ENCODE measurements at regions not wholly inside any gene's neighbourhood (a gene's known extent, or its start where the extent isn't known, plus 50 kb on each side); places are given as distances from the start of the nearest gene placed in this dataset.
A peak's percentile ranks its signal among the peaks of the same experiment; 100 is the strongest.

- H4K20me1 ChIP-seq (ENCODE audit: insufficient read depth, low read length): no peaks in the 10 kb centered on the region
- no TSS peak for BruUV-seq (replicated peaks)
- peaks cover 53% of the 10 kb centered on the region for H3K4me1 ChIP-seq (ENCODE audit: insufficient read depth, low read length, poor library complexity, severe bottlenecking)
- H3K4me3 ChIP-seq (ENCODE audit: low read depth, low read length, poor library complexity, severe bottlenecking): peak overlapping the region; percentile 41
- H3K79me2 ChIP-seq (ENCODE audit: insufficient read depth, low read depth, low read length): no peaks in the 10 kb centered on the region
- H3K4me2 ChIP-seq (ENCODE audit: low read length): peak overlapping the region; percentile 62
- ChIA-PET CTCF (ENCODE audit: unreplicated experiment) (interaction anchor here (0.7 to 1.8 kb wide), 5 partner anchors 10 to 358 kb away, joined by 3 to 6 read pairs (median 3); partner anchors contain the start of gene BTG1), POLR2A (interaction anchor here (0.5 to 9.9 kb wide), 23 partner anchors 9 to 674 kb away, joined by 3 to 170 read pairs (median 10); partner anchors contain the start of gene BTG1)
- intact Hi-C loops (cut with micrococcal nuclease; ENCODE audit: unreplicated experiment): loop anchor here (2.0 kb wide), 1 partner anchor 37 kb away; no protein-coding TSS in a partner anchor
- DNase-seq (ENCODE audit: low spot score): no peak
- TF ChIP-seq CTCF (conservative IDR thresholded peaks at IDR 0.05; ENCODE audit: low read length): no peak
- no peak for TF ChIP-seq EZH2phosphoT487 (IDR thresholded peaks at IDR 0.05; ENCODE audit: borderline replicate concordance, low read depth, low read length)
- H3K27ac ChIP-seq (ENCODE audit: low read depth, low read length, poor library complexity, severe bottlenecking): peak overlapping the region; percentile 79
- H3K9me3 ChIP-seq (ENCODE audit: low read length): peaks cover 3% of the 10 kb centered on the region; the same call in 1 of the 2 replicates
- H3K36me3 ChIP-seq (ENCODE audit: insufficient read depth, low read length): no peaks in the 10 kb centered on the region; the same call in 1 of the 2 replicates
- H3K9me2 ChIP-seq (ENCODE audit: insufficient read depth, low read length): no peaks in the 10 kb centered on the region
- peak overlapping the region; percentile 90 for H2AFZ ChIP-seq (ENCODE audit: low read length)
These were observed 198.7 kb upstream of the PLEKHG7 start for GRCh38 chr12:92503971-92504593.

GRCh38 chr12:92503029-92503931, 199.5 kb upstream of the PLEKHG7 start:
- no TSS peak for BruUV-seq (replicated peaks)
- H4K20me1 ChIP-seq (ENCODE audit: insufficient read depth, low read length): no peaks in the 10 kb centered on the region
- no peak for TF ChIP-seq EZH2phosphoT487 (IDR thresholded peaks at IDR 0.05; ENCODE audit: borderline replicate concordance, low read depth, low read length)
- TF ChIP-seq CTCF (conservative IDR thresholded peaks at IDR 0.05; ENCODE audit: low read length): no peak
- peak overlapping the region; percentile 79 for H3K27ac ChIP-seq (ENCODE audit: low read depth, low read length, poor library complexity, severe bottlenecking)
- peak; percentile 40 for DNase-seq (ENCODE audit: low spot score)
- H3K9me3 ChIP-seq (ENCODE audit: low read length): no peaks in the 10 kb centered on the region
- H3K36me3 ChIP-seq (ENCODE audit: insufficient read depth, low read length): no peaks in the 10 kb centered on the region; the same call in 1 of the 2 replicates
- ChIA-PET CTCF (ENCODE audit: unreplicated experiment) (interaction anchor here (1.0 to 1.8 kb wide), 5 partner anchors 9 to 358 kb away, joined by 3 to 6 read pairs (median 4); partner anchors contain the start of gene BTG1), POLR2A (interaction anchor here (0.5 to 9.9 kb wide), 28 partner anchors 10 to 708 kb away, joined by 3 to 170 read pairs (median 4); partner anchors contain the start of gene BTG1)
- no peaks in the 10 kb centered on the region for H3K79me2 ChIP-seq (ENCODE audit: insufficient read depth, low read depth, low read length)
- H2AFZ ChIP-seq (ENCODE audit: low read length): peak overlapping the region; percentile 90
- peak overlapping the region; percentile 62 for H3K4me2 ChIP-seq (ENCODE audit: low read length)
- intact Hi-C loops (cut with micrococcal nuclease; ENCODE audit: unreplicated experiment): no loop called here
- H3K4me3 ChIP-seq (ENCODE audit: low read depth, low read length, poor library complexity, severe bottlenecking): peak overlapping the region; percentile 41
- peaks cover 53% of the 10 kb centered on the region for H3K4me1 ChIP-seq (ENCODE audit: insufficient read depth, low read length, poor library complexity, severe bottlenecking)
- H3K9me2 ChIP-seq (ENCODE audit: insufficient read depth, low read length): no peaks in the 10 kb centered on the region

Data from OCI-LY7 (cell line).